IMR-90 (cell line): ENCODE measurements at regions not wholly inside any gene's neighbourhood (a gene's known extent, or its start where the extent isn't known, plus 50 kb on each side); places are given as distances from the start of the nearest gene placed in this dataset.

Source experiments
- ATAC-seq: fragments of 200-7000 bp; cut with Tn5 transposase; 2 replicates; pipeline ENCODE4 v1.9.1; 2020; ENCODE audit warnings: low read depth, mild to moderate bottlenecking, moderate library complexity
- BruUV-seq: library from RNA; stranded (reverse); fragments of 400-500 nt; replicated peaks from 2 replicates; lab custom pipeline; 2021; lab: Mats Ljungman, UMichigan
- CTCF ChIA-PET: fragments of 300-600 bp; formaldehyde crosslinking; extraction: SDS; loops from one replicate; lab custom pipeline; 2021; ENCODE audit warnings: antibody characterized with exemption; lab: Yijun Ruan, JAX
- POLR2A ChIA-PET: fragments of 300-600 bp; sonication (Branson Sonifier 250); formaldehyde crosslinking; loops from one replicate; lab custom pipeline; 2022; ENCODE audit warnings: antibody characterized with exemption; ENCODE audit not compliant: unreplicated experiment; lab: Charles Lee
- DNase-seq: peaks from one replicate; pipeline ENCODE4 v3.0.0; 2013
- H2AFZ ChIP-seq: replicated peaks from 2 replicates; pipeline ENCODE3; 2013; ENCODE audit warnings: low read length, mild to moderate bottlenecking; ENCODE audit not compliant: poor library complexity
- H2AK5ac ChIP-seq: 2 replicates; pipeline ENCODE4 v1.6.1; 2013; ENCODE audit warnings: low read depth, low read length, inconsistent platforms
- H2AK9ac ChIP-seq: replicated peaks from 2 replicates; pipeline ENCODE3; 2013; ENCODE audit warnings: mild to moderate bottlenecking, low read depth, low read length, moderate library complexity; ENCODE audit not compliant: poor library complexity
- H2BK120ac ChIP-seq: 2 replicates; pipeline ENCODE4 v1.6.1; 2013; ENCODE audit warnings: low read depth, low read length, inconsistent platforms
- H2BK15ac ChIP-seq: 3 replicates; pipeline ENCODE4 v1.6.1; 2013; ENCODE audit warnings: low read depth, low read length, inconsistent platforms
- H2BK20ac ChIP-seq: 2 replicates; pipeline ENCODE4 v1.6.1; 2013; ENCODE audit warnings: low read depth, mild to moderate bottlenecking, inconsistent platforms, low read length, moderate library complexity
- H2BK5ac ChIP-seq: 2 replicates; pipeline ENCODE4 v1.6.1; 2013; ENCODE audit warnings: mild to moderate bottlenecking, low read depth, low read length, inconsistent platforms; ENCODE audit not compliant: poor library complexity, severe bottlenecking
- H3K14ac ChIP-seq: replicated peaks from 2 replicates; pipeline ENCODE4 v1.6.1; 2013; ENCODE audit warnings: low read depth, low read length, inconsistent platforms
- H3K18ac ChIP-seq: 2 replicates; pipeline ENCODE4 v1.6.1; 2013; ENCODE audit warnings: low read depth, low read length, control low read depth
- H3K23ac ChIP-seq: 2 replicates; pipeline ENCODE4 v1.6.1; 2013; ENCODE audit warnings: low read depth, low read length, inconsistent platforms
- H3K27ac ChIP-seq: 2 replicates; pipeline ENCODE4 v1.5.1; 2013; ENCODE audit warnings: mild to moderate bottlenecking, control low read depth, low read length; ENCODE audit not compliant: insufficient read depth
- H3K27me3 ChIP-seq: 2 replicates; pipeline ENCODE4 v1.6.1; 2013; ENCODE audit warnings: low read length; ENCODE audit not compliant: control insufficient read depth, insufficient read depth
- H3K36me3 ChIP-seq: 2 replicates; pipeline ENCODE4 v1.6.1; 2013; ENCODE audit warnings: low read length, mixed read lengths; ENCODE audit not compliant: control insufficient read depth, insufficient read depth
- H3K4ac ChIP-seq: 2 replicates; pipeline ENCODE4 v1.6.1; 2013; ENCODE audit warnings: low read depth, low read length, inconsistent platforms
- H3K4me1 ChIP-seq: 2 replicates; pipeline ENCODE4 v1.6.1; 2013; ENCODE audit warnings: low read length, mixed read lengths; ENCODE audit not compliant: control insufficient read depth, insufficient read depth
- H3K4me2 ChIP-seq: 2 replicates; pipeline ENCODE4 v1.6.1; 2013; ENCODE audit warnings: low read depth, mild to moderate bottlenecking, control low read depth, low read length, moderate library complexity
- H3K4me3 ChIP-seq: 2 replicates; pipeline ENCODE4 v1.5.1; 2013; ENCODE audit warnings: low read depth, mild to moderate bottlenecking, control low read depth, low read length, moderate library complexity; ENCODE audit not compliant: insufficient read depth
- H3K56ac ChIP-seq: 2 replicates; pipeline ENCODE4 v1.6.1; 2013; ENCODE audit warnings: low read length, inconsistent platforms; ENCODE audit not compliant: insufficient read depth; ENCODE audit errors: extremely low read depth
- H3K79me1 ChIP-seq, 2 experiments: 2 replicates each; pipeline ENCODE4 v1.6.1; 2013; ENCODE audit warnings: low read length in 2 of 2, inconsistent platforms in 1 of 2, low read depth in 1 of 2
- H3K9ac ChIP-seq: 2 replicates; pipeline ENCODE4 v1.6.1; 2013; ENCODE audit warnings: low read depth, low read length, control low read depth
- H3K9me1 ChIP-seq: 2 replicates; pipeline ENCODE4 v1.6.1; 2013; ENCODE audit warnings: low read length, inconsistent platforms; ENCODE audit not compliant: insufficient read depth
- H3K9me3 ChIP-seq: 2 replicates; pipeline ENCODE4 v1.6.1; 2013; ENCODE audit warnings: low read length; ENCODE audit not compliant: control insufficient read depth, insufficient read depth
- H4K20me1 ChIP-seq: 2 replicates; pipeline ENCODE4 v1.6.1; 2013; ENCODE audit warnings: low read length, inconsistent platforms; ENCODE audit not compliant: insufficient read depth
- H4K5ac ChIP-seq: 2 replicates; pipeline ENCODE4 v1.6.1; 2013; ENCODE audit warnings: mild to moderate bottlenecking, low read depth, low read length, control low read depth
- H4K8ac ChIP-seq, 2 experiments: 2 replicates each; pipeline ENCODE4 v1.6.1; 2013; ENCODE audit warnings: low read depth in 2 of 2, low read length in 2 of 2, control low read depth in 1 of 2, inconsistent platforms in 1 of 2
- H4K91ac ChIP-seq: 2 replicates; pipeline ENCODE4 v1.6.1; 2013; ENCODE audit warnings: low read depth, low read length, inconsistent platforms; ENCODE audit not compliant: insufficient read depth
- MAFK ChIP-seq: IDR thresholded peaks from 2 replicates; pipeline ENCODE4 v1.6.1; 2012; ENCODE audit warnings: low read depth, low read length, improper control_type of control experiment
- WGBS, 2 experiments: methylation state at CpG; one replicate each; pipeline versions ENCODE4 v1.1.5 to v1.1.7; 2013; ENCODE audit warnings: missing lambda C conversion rate in 2 of 2; ENCODE audit not compliant: insufficient read length in 1 of 2; ENCODE audit errors: extremely low coverage in 2 of 2; 5-methylcytosine and 5-hydroxymethylcytosine counted together
- dilution Hi-C: fragments of 300-500 bp; cut with HindIII; formaldehyde crosslinking; loops from one replicate; pipeline ENCODE4 v1.14.3; 2018; ENCODE audit warnings: low sequenced_read_pairs; ENCODE audit not compliant: unreplicated experiment
- in situ Hi-C: fragments of 300-500 bp; cut with MboI; formaldehyde crosslinking; loops from 3 replicates; pipeline ENCODE4 v1.14.3; 2019; ENCODE audit warnings: low sequenced_read_pairs, inconsistent platforms, mixed read lengths
- intact Hi-C: fragments of 100-400 bp; cut with micrococcal nuclease; formaldehyde crosslinking; loops from 2 replicates; pipeline ENCODE4 v1.10.0; 2022
- TF ChIP-seq, protein P1 (sequence below): fragments of 150-350 bp; IDR thresholded peaks from 2 replicates; pipeline ENCODE4 v1.6.1; 2016; ENCODE audit warnings: low read depth, mild to moderate bottlenecking, low read length, moderate library complexity, borderline replicate concordance

DNA sequence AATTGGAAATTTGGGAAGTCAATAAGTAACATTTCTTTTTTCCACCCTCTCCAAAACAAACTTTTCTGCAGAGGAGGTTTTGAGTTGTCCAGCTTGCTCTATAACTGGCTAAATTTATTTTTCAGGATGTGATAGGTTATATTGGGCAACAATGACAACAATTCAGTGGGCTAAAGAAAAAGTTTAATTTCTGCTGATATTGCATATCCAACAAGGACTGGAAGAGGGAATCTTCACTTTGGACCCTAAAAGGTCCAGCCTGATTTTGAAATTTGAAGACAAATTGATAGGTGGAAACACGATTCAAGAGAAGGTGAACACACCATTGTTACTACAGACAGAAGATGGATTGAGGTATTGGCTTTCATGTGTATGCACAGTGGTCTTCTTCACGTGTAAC is 393.1 kb downstream of the BRINP1 start:
- no peak overlapping the region for H4K8ac ChIP-seq
- H3K4me2 ChIP-seq = no peak overlapping the region
- no peaks in the 10 kb centered on the region for H3K9me1 ChIP-seq
- H3K9me3 ChIP-seq = peaks cover 2% of the 10 kb centered on the region; the same call in 1 of the 2 replicates
- intact Hi-C loops = no loop called here
- H3K23ac ChIP-seq = no peak overlapping the region
- CTCF ChIA-PET = no interaction called here
- dilution Hi-C loops = no loop called here
- H2BK120ac ChIP-seq = no peak overlapping the region
- no peak overlapping the region for H2AK5ac ChIP-seq
- no peaks in the 10 kb centered on the region for H3K36me3 ChIP-seq
- DNase-seq (no peak), ATAC-seq (no peak)
- no peaks in the 10 kb centered on the region for H4K20me1 ChIP-seq
- in situ Hi-C loops = no loop called here
- H2BK20ac ChIP-seq = no peak overlapping the region
- no peak overlapping the region for H3K9ac ChIP-seq
- POLR2A ChIA-PET = no interaction called here
- peak; percentile 59 for TF ChIP-seq MAFK
- TF ChIP-seq, protein P1, sequence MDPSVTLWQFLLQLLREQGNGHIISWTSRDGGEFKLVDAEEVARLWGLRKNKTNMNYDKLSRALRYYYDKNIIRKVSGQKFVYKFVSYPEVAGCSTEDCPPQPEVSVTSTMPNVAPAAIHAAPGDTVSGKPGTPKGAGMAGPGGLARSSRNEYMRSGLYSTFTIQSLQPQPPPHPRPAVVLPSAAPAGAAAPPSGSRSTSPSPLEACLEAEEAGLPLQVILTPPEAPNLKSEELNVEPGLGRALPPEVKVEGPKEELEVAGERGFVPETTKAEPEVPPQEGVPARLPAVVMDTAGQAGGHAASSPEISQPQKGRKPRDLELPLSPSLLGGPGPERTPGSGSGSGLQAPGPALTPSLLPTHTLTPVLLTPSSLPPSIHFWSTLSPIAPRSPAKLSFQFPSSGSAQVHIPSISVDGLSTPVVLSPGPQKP = no peak
- no peaks in the 10 kb centered on the region for H3K4me1 ChIP-seq
- H2AK9ac ChIP-seq = no peak overlapping the region
- H3K4me3 ChIP-seq = no peak overlapping the region
- no peak overlapping the region for H3K4ac ChIP-seq
- H2BK5ac ChIP-seq = no peak overlapping the region
- H2BK15ac ChIP-seq = no peak overlapping the region
- no peak overlapping the region for H4K91ac ChIP-seq
- H3K27ac ChIP-seq = no peak overlapping the region
- no peak overlapping the region for H3K18ac ChIP-seq
- no TSS peak for BruUV-seq
- no peaks in the 10 kb centered on the region for H3K27me3 ChIP-seq
- no peak overlapping the region for H4K5ac ChIP-seq
- H3K79me1 ChIP-seq = no peaks in the 10 kb centered on the region
- H3K56ac ChIP-seq = no peak overlapping the region
- WGBS, 2 experiments = no CpG with 5 or more reads among the region's 2 CpGs
- no peak overlapping the region for H2AFZ ChIP-seq
- no peak overlapping the region for H3K14ac ChIP-seq
